ENCODE measurements at regions not wholly inside any gene's neighbourhood (a gene's known extent, or its start where the extent isn't known, plus 50 kb on each side); places are given as distances from the start of the nearest gene placed in this dataset.

DNA sequence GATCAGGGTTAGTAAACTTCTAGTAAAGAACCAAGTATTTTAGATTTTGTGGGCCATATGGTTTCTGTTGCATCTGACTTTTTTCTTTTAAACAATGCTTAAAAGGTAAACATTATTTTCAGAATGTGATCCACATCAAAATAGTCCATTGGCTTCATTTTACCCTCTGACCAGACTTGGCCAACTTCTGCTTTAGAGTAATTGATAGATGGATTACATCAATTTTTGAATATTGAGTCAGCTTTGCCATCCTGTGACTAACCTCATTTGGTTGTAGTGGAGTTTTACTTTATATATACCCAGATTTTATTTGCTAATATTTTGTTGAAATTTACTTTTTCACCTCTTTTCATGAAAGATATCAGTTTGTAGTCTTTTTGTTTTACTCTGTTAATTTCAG is 559.8 kb downstream of the TLL1 start:
- Histone ChIP-seq H3K36me3 (ENCODE audit: low read depth, missing control alignments) (no peaks in the 10 kb centered on the region), H3K27me3 (no peaks in the 10 kb centered on the region), H3K9me3 (no peaks in the 10 kb centered on the region), H3K27ac (no peak overlapping the region), H3K4me3 (no peak overlapping the region), H3K4me1 (no peaks in the 10 kb centered on the region)
- intact Hi-C loops (cut with DNase I; ENCODE audit: low total_unique reads): no loop called here
- no peak for DNase-seq
- TF ChIP-seq POLR2A (IDR thresholded peaks at IDR 0.05): no peak
- TF ChIP-seq, protein P1, sequence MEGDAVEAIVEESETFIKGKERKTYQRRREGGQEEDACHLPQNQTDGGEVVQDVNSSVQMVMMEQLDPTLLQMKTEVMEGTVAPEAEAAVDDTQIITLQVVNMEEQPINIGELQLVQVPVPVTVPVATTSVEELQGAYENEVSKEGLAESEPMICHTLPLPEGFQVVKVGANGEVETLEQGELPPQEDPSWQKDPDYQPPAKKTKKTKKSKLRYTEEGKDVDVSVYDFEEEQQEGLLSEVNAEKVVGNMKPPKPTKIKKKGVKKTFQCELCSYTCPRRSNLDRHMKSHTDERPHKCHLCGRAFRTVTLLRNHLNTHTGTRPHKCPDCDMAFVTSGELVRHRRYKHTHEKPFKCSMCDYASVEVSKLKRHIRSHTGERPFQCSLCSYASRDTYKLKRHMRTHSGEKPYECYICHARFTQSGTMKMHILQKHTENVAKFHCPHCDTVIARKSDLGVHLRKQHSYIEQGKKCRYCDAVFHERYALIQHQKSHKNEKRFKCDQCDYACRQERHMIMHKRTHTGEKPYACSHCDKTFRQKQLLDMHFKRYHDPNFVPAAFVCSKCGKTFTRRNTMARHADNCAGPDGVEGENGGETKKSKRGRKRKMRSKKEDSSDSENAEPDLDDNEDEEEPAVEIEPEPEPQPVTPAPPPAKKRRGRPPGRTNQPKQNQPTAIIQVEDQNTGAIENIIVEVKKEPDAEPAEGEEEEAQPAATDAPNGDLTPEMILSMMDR (IDR thresholded peaks at IDR 0.05): no peak

DNA sequence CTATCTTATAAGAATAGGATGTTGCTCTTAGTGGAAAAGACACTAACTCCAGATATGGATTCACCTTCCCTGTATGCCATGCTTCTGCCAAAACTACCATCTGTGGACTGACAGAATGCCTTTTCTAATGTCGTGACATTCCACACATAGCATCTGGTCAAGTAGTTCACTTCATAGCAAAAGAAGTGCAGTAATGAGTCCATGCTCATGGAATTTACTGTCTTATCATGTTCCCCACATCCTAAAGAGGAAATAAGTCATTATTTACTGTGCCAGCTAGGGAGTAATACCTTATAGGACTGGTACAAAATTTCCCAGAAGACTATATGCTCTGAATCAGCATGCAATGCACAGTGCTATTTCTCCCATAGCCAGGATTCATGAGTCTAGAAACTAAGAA is 562.4 kb downstream of the TLL1 start:
- H3K27ac ChIP-seq: no peak overlapping the region
- H3K9me3 ChIP-seq: no peaks in the 10 kb centered on the region
- no peaks in the 10 kb centered on the region for H3K4me1 ChIP-seq
- intact Hi-C loops (cut with DNase I; ENCODE audit: low total_unique reads): no loop called here
- DNase-seq: no peak
- no peak overlapping the region for H3K4me3 ChIP-seq
- WGBS, 2 donors: 0 to 43% methylated on average over 1 of the region's 1 CpG
- TF ChIP-seq, protein P1 (IDR thresholded peaks at IDR 0.05): no peak
- TF ChIP-seq POLR2A (IDR thresholded peaks at IDR 0.05): no peak
- no peaks in the 10 kb centered on the region for H3K27me3 ChIP-seq
- no peaks in the 10 kb centered on the region for H3K36me3 ChIP-seq (ENCODE audit: low read depth, missing control alignments)

DNA sequence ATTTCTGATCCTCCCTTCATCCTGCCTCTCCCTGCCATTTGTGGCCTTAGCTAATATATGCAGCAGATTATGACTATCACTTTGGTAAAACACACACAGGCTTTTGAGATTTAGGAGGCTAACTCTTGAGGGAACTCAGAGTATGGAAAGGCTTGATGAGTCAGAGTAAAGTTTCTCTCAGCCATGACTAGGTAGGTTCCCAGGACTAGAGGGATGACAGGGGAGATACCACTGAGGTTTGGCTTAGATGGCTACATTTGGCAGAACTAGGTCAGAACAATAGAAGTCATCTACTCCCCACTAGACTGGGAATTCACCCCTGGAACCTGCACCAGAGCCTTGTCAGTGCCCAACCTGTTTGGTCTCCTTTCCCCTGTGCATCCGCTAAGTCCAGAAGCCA is 585.7 kb downstream of the TLL1 start:
- no peaks in the 10 kb centered on the region for H3K27me3 ChIP-seq
- no peaks in the 10 kb centered on the region for H3K36me3 ChIP-seq (ENCODE audit: low read depth, missing control alignments)
- TF ChIP-seq, protein P1 (IDR thresholded peaks at IDR 0.05): no peak
- no peak for TF ChIP-seq POLR2A (IDR thresholded peaks at IDR 0.05)
- no peak overlapping the region for H3K27ac ChIP-seq
- H3K4me1 ChIP-seq: no peaks in the 10 kb centered on the region
- 88 to 91% methylated on average over 1 of the region's 1 CpG for WGBS, 2 donors
- intact Hi-C loops (cut with DNase I; ENCODE audit: low total_unique reads): no loop called here
- H3K4me3 ChIP-seq: no peak overlapping the region
- DNase-seq: no peak
- H3K9me3 ChIP-seq: no peaks in the 10 kb centered on the region

DNA sequence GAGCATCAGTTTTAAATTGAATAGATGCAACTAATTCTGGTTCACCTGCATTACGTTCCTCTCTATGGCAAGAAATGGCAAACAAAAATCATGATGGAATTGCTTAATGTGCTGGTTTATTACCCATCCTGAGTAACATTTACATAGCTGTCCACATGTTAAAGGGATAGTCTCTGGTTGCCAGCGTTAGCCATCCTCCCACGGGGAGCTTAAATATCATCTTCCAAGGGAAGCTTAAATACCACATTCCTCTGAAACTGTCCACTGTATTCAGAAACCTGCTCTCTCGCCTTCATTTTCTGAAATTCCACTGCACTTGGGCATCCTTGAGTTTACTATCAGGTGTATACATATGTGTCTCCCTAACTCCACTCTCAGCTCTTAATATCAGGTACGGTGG is 586.6 kb downstream of the TLL1 start:
- no peaks in the 10 kb centered on the region for H3K4me1 ChIP-seq
- DNase-seq: no peak
- WGBS, 2 donors: 51 to 56% methylated on average over 4 to 5 of the region's 5 CpGs
- no peaks in the 10 kb centered on the region for H3K9me3 ChIP-seq
- no peak overlapping the region for H3K27ac ChIP-seq
- H3K36me3 ChIP-seq (ENCODE audit: low read depth, missing control alignments): no peaks in the 10 kb centered on the region
- intact Hi-C loops (cut with DNase I; ENCODE audit: low total_unique reads): no loop called here
- H3K27me3 ChIP-seq: no peaks in the 10 kb centered on the region
- TF ChIP-seq, protein P1 (IDR thresholded peaks at IDR 0.05): no peak
- no peak for TF ChIP-seq POLR2A (IDR thresholded peaks at IDR 0.05)
- no peak overlapping the region for H3K4me3 ChIP-seq

DNA sequence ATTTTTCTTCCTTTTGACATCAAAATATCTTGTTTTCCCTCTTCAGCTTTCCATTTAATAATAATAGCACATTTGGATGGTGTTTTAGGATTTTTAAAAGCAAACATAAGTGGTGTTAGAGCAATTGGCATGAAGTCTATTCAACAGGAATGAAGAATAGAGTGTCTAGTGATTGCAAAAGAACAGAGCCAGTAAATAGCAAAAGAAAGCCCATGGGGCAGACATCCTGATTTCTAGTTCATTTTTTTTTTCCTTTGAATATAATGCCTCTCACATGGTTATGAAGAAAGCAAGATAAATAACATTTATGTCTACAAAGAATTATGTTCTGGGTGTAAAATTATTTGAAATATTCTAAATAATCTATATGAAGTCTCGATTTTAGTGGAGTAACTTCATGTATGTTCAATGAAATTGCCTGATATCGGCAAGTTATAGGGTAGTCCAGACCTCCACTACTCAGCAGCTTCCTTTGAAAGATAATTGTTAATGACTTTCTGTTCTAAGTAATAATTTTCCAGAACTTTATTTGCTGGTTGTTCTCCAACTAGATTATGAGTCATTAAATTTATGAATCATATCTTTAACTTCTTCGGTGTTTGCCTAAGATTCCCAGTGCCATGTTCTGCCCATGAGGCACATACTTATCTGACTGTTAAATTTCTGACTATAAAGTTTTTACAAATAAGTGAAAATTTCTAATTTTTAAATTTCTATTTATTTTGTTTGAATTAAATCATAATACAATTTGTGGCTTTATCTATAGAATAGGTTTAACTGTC is 587.9 kb downstream of the TLL1 start:
- DNase-seq: no peak
- Histone ChIP-seq H3K27ac (no peak overlapping the region), H3K27me3 (no peaks in the 10 kb centered on the region), H3K4me3 (no peak overlapping the region), H3K4me1 (no peaks in the 10 kb centered on the region), H3K36me3 (ENCODE audit: low read depth, missing control alignments) (no peaks in the 10 kb centered on the region), H3K9me3 (no peaks in the 10 kb centered on the region)
- intact Hi-C loops (cut with DNase I; ENCODE audit: low total_unique reads): no loop called here
- TF ChIP-seq, protein P1 (IDR thresholded peaks at IDR 0.05): no peak
- no peak for TF ChIP-seq POLR2A (IDR thresholded peaks at IDR 0.05)
- WGBS, 2 donors: 77 to 80% methylated on average over 3 of the region's 3 CpGs

Measured in testis (tissue), 2 donors.